H1 (cell line): ENCODE measurements at regions not wholly inside any gene's neighbourhood (a gene's known extent, or its start where the extent isn't known, plus 50 kb on each side); places are given as distances from the start of the nearest gene placed in this dataset.

Source experiments
- BCL11A ChIP-seq, 2 experiments: IDR thresholded peaks; one replicate each; pipeline ENCODE4 v1.6.1; 2011; ENCODE audit warnings: low read depth in 2 of 2, low read length in 2 of 2, mild to moderate bottlenecking in 2 of 2
- E2F6 ChIP-seq: IDR thresholded peaks from 2 replicates; pipeline ENCODE4 v1.6.1; 2012; ENCODE audit warnings: inconsistent platforms
- EGR1 ChIP-seq: IDR thresholded peaks from 2 replicates; pipeline ENCODE4 v1.6.1; 2011; ENCODE audit warnings: low read depth, low read length, borderline replicate concordance
- HDAC6 ChIP-seq: IDR thresholded peaks from one replicate; pipeline ENCODE4 v1.7.1; 2012; ENCODE audit warnings: low read depth, mild to moderate bottlenecking, inconsistent platforms, low read length, moderate library complexity
- MAX ChIP-seq: IDR thresholded peaks from 2 replicates; pipeline ENCODE4 v1.6.1; 2012; ENCODE audit warnings: inconsistent platforms
- TEAD4 ChIP-seq: IDR thresholded peaks from 2 replicates; pipeline ENCODE4 v1.6.1; 2012; ENCODE audit warnings: low read depth, low read length, inconsistent platforms, mixed read lengths

GRCh38 chr10:3681642-3682554 lies 103.1 kb downstream of the KLF6 start (continued):
- TF ChIP-seq E2F6 (no peak), EGR1 (no peak), MAX (no peak), BCL11A (IDR thresholded peaks at IDR 0.05; ENCODE audit: low read depth in 2 of 2, low read length in 2 of 2) (no peak), TEAD4 (no peak), HDAC6 (no peak)
